ENCODE measurements at regions not wholly inside any gene's neighbourhood (a gene's known extent, or its start where the extent isn't known, plus 50 kb on each side); places are given as distances from the start of the nearest gene placed in this dataset.
"Not testable (repeated sequence)": the region's sequence is repeated elsewhere in the genome, so short reads cannot be mapped to it uniquely, and the experiment has no call there.

DNA sequence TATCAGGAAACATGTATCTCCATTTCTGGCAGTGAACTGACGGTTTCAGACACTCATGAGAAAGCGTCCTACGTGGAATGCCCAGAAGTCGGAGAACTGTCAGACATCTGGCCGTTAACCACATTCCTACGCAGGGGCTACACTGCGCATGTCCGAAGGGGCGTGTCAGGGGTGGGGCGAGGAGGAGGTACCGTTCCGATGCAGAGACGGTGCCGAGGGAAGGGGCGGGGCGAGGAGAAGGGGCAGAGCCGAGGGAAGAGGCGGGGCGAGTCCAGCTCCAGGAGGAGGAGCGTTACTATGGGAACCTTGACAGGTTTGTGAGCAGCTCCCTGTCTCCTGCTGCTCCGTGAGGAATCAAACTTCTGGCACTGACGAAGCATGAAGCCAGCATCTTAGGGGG is 366.9 kb upstream of the NUPR2 start:
- intact Hi-C loops (cut with micrococcal nuclease), result no loop called here
- no peak for DNase-seq
- TF ChIP-seq CTCF (IDR thresholded peaks at IDR 0.05), result no peak
- Mint-ChIP-seq H3K4me3 (no peak overlapping the region), H3K4me1 (ENCODE audit: low read depth) (no peaks in the 10 kb centered on the region), H3K36me3 (ENCODE audit: low read depth) (peaks cover 11% of the 10 kb centered on the region), H3K27me3 (no peaks in the 10 kb centered on the region), H3K9me3 (peaks cover 35% of the 10 kb centered on the region), H3K27ac (no peak overlapping the region)
- CTCF ChIA-PET, result no interaction called here
- POLR2A ChIA-PET, result no interaction called here
- ATAC-seq, result no peak

GRCh38 chr7:56479748-56480147 is 363.5 kb upstream of the NUPR2 start:
- intact Hi-C loops (cut with micrococcal nuclease), result no loop called here
- H3K36me3 Mint-ChIP-seq (ENCODE audit: low read depth), result peaks cover 6% of the 10 kb centered on the region
- no peak overlapping the region for H3K27ac Mint-ChIP-seq
- H3K4me3 Mint-ChIP-seq, result no peak overlapping the region
- no peaks in the 10 kb centered on the region for H3K27me3 Mint-ChIP-seq
- ATAC-seq (no peak), DNase-seq (no peak)
- H3K4me1 Mint-ChIP-seq (ENCODE audit: low read depth), result no peaks in the 10 kb centered on the region
- ChIA-PET CTCF (no interaction called here), POLR2A (no interaction called here)
- H3K9me3 Mint-ChIP-seq, result peaks cover 40% of the 10 kb centered on the region
- TF ChIP-seq CTCF (IDR thresholded peaks at IDR 0.05), result no peak

DNA sequence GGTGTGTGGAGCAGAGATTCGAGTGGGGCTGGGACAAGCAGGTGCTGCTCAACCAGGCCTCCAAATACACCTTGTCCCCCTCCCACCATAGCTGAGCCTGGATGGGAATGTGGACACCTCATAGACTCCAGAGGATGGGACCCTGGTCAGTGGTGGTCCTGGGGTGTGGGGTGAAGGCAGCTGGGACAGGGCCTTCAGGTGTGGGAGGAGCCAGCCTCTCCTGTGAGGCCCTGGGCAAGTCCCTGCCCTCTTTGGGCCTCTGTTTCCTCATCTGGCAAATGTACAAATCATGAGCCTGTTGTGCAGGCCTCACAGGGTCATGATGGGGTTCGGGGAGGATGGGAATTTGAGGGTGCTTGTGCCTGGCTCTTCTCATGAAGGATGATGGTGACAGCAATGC is 362.9 kb upstream of the NUPR2 start:
- Mint-ChIP-seq H3K36me3 (ENCODE audit: low read depth) (peaks cover 6% of the 10 kb centered on the region), H3K9me3 (peaks cover 38% of the 10 kb centered on the region), H3K4me3 (no peak overlapping the region), H3K4me1 (ENCODE audit: low read depth) (no peaks in the 10 kb centered on the region), H3K27ac (no peak overlapping the region), H3K27me3 (no peaks in the 10 kb centered on the region)
- ATAC-seq, result no peak
- ChIA-PET POLR2A (no interaction called here), CTCF (no interaction called here)
- no peak for TF ChIP-seq CTCF (IDR thresholded peaks at IDR 0.05)
- intact Hi-C loops (cut with micrococcal nuclease), result no loop called here
- DNase-seq, result no peak

DNA sequence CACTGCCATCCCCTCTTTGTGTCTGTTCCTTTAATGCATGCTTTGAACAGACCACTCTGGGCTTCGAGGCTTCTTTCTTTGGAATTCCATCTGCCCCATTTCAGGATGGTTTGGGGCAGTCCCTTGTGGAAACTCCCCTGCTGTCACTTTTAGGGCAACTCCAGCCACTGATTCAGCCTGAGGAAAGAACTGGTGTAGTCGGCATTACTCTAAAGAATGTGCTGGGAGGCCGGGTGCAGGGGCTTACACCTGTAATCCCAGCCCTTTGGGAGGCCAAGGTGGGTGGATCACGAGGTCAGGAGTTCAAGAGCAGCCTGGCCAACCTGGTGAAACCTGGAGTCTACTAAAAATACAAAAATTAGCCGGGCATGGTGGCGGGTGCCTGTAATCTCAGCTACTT is 358.1 kb upstream of the NUPR2 start:
- no peaks in the 10 kb centered on the region for H3K27me3 Mint-ChIP-seq
- ATAC-seq (no peak), DNase-seq (no peak)
- peaks cover 3% of the 10 kb centered on the region for H3K36me3 Mint-ChIP-seq (ENCODE audit: low read depth)
- intact Hi-C loops (cut with micrococcal nuclease), result no loop called here
- no peak overlapping the region for H3K27ac Mint-ChIP-seq
- TF ChIP-seq CTCF (IDR thresholded peaks at IDR 0.05), result no peak
- ChIA-PET POLR2A (no interaction called here), CTCF (no interaction called here)
- no peaks in the 10 kb centered on the region for H3K4me1 Mint-ChIP-seq (ENCODE audit: low read depth)
- H3K9me3 Mint-ChIP-seq, result peaks cover 46% of the 10 kb centered on the region
- no peak overlapping the region for H3K4me3 Mint-ChIP-seq

DNA sequence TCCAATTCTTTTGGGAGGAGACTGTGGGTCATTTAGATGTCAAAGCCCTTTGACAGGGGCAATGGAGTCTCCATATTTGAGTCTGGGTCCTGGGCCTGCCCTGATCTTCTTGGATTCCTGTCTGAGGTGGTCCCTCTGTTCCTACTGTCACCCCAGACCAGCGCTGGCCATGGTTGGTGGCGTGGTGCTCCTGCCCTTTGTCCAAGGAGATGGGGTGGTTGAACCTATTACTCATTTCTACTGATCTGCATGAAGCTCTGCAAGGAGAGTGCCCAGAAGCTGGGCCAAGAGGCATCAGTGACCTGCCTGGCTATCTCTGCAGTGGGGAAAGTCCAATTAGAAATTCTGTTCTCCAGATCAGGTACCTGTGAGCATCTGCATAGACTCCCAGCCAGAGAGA is 355.6 kb upstream of the NUPR2 start:
- DNase-seq (no peak), ATAC-seq (no peak)
- ChIA-PET CTCF (no interaction called here), POLR2A (no interaction called here)
- Mint-ChIP-seq H3K36me3 (ENCODE audit: low read depth) (no peaks in the 10 kb centered on the region), H3K9me3 (peaks cover 40% of the 10 kb centered on the region), H3K27me3 (no peaks in the 10 kb centered on the region), H3K27ac (no peak overlapping the region), H3K4me1 (ENCODE audit: low read depth) (no peaks in the 10 kb centered on the region), H3K4me3 (no peak overlapping the region)
- intact Hi-C loops (cut with micrococcal nuclease), result no loop called here
- no peak for TF ChIP-seq CTCF (IDR thresholded peaks at IDR 0.05)

GRCh38 chr7:56466607-56467525 is 350.6 kb upstream of the NUPR2 start:
- H3K27me3 Mint-ChIP-seq; POLR2A ChIA-PET; CTCF ChIA-PET; ATAC-seq; H3K27ac Mint-ChIP-seq; H3K4me1 Mint-ChIP-seq (ENCODE audit: low read depth); H3K4me3 Mint-ChIP-seq; DNase-seq; intact Hi-C loops (cut with micrococcal nuclease); H3K36me3 Mint-ChIP-seq (ENCODE audit: low read depth): not testable (repeated sequence)
- peaks cover 53% of the 10 kb centered on the region for H3K9me3 Mint-ChIP-seq

Measured in activated CD8-positive, alpha-beta T cell treated with anti-CD3 and anti-CD28 coated beads for 36 hours (primary cell).